IMR-90 (cell line): ENCODE measurements at regions not wholly inside any gene's neighbourhood (a gene's known extent, or its start where the extent isn't known, plus 50 kb on each side); places are given as distances from the start of the nearest gene placed in this dataset.

Experiments used
- ATAC-seq: fragments of 200-7000 bp; cut with Tn5 transposase; 2 replicates; pipeline ENCODE4 v1.9.1; 2020; ENCODE audit warnings: low read depth, mild to moderate bottlenecking, moderate library complexity
- BruUV-seq: library from RNA; stranded (reverse); fragments of 400-500 nt; replicated peaks from 2 replicates; lab custom pipeline; 2021; lab: Mats Ljungman, UMichigan
- CTCF ChIA-PET: fragments of 300-600 bp; formaldehyde crosslinking; extraction: SDS; loops from one replicate; lab custom pipeline; 2021; ENCODE audit warnings: antibody characterized with exemption; lab: Yijun Ruan, JAX
- POLR2A ChIA-PET: fragments of 300-600 bp; sonication (Branson Sonifier 250); formaldehyde crosslinking; loops from one replicate; lab custom pipeline; 2022; ENCODE audit warnings: antibody characterized with exemption; ENCODE audit not compliant: unreplicated experiment; lab: Charles Lee
- DNase-seq: peaks from one replicate; pipeline ENCODE4 v3.0.0; 2013
- H2AFZ ChIP-seq: replicated peaks from 2 replicates; pipeline ENCODE3; 2013; ENCODE audit warnings: low read length, mild to moderate bottlenecking; ENCODE audit not compliant: poor library complexity
- H2AK5ac ChIP-seq: 2 replicates; pipeline ENCODE4 v1.6.1; 2013; ENCODE audit warnings: low read depth, low read length, inconsistent platforms
- H2AK9ac ChIP-seq: replicated peaks from 2 replicates; pipeline ENCODE3; 2013; ENCODE audit warnings: mild to moderate bottlenecking, low read depth, low read length, moderate library complexity; ENCODE audit not compliant: poor library complexity
- H2BK120ac ChIP-seq: 2 replicates; pipeline ENCODE4 v1.6.1; 2013; ENCODE audit warnings: low read depth, low read length, inconsistent platforms
- H2BK15ac ChIP-seq: 3 replicates; pipeline ENCODE4 v1.6.1; 2013; ENCODE audit warnings: low read depth, low read length, inconsistent platforms
- H2BK20ac ChIP-seq: 2 replicates; pipeline ENCODE4 v1.6.1; 2013; ENCODE audit warnings: low read depth, mild to moderate bottlenecking, inconsistent platforms, low read length, moderate library complexity
- H2BK5ac ChIP-seq: 2 replicates; pipeline ENCODE4 v1.6.1; 2013; ENCODE audit warnings: mild to moderate bottlenecking, low read depth, low read length, inconsistent platforms; ENCODE audit not compliant: poor library complexity, severe bottlenecking
- H3K14ac ChIP-seq: replicated peaks from 2 replicates; pipeline ENCODE4 v1.6.1; 2013; ENCODE audit warnings: low read depth, low read length, inconsistent platforms
- H3K18ac ChIP-seq: 2 replicates; pipeline ENCODE4 v1.6.1; 2013; ENCODE audit warnings: low read depth, low read length, control low read depth
- H3K23ac ChIP-seq: 2 replicates; pipeline ENCODE4 v1.6.1; 2013; ENCODE audit warnings: low read depth, low read length, inconsistent platforms
- H3K27ac ChIP-seq: 2 replicates; pipeline ENCODE4 v1.5.1; 2013; ENCODE audit warnings: mild to moderate bottlenecking, control low read depth, low read length; ENCODE audit not compliant: insufficient read depth
- H3K27me3 ChIP-seq: 2 replicates; pipeline ENCODE4 v1.6.1; 2013; ENCODE audit warnings: low read length; ENCODE audit not compliant: control insufficient read depth, insufficient read depth
- H3K36me3 ChIP-seq: 2 replicates; pipeline ENCODE4 v1.6.1; 2013; ENCODE audit warnings: low read length, mixed read lengths; ENCODE audit not compliant: control insufficient read depth, insufficient read depth
- H3K4ac ChIP-seq: 2 replicates; pipeline ENCODE4 v1.6.1; 2013; ENCODE audit warnings: low read depth, low read length, inconsistent platforms
- H3K4me1 ChIP-seq: 2 replicates; pipeline ENCODE4 v1.6.1; 2013; ENCODE audit warnings: low read length, mixed read lengths; ENCODE audit not compliant: control insufficient read depth, insufficient read depth
- H3K4me2 ChIP-seq: 2 replicates; pipeline ENCODE4 v1.6.1; 2013; ENCODE audit warnings: low read depth, mild to moderate bottlenecking, control low read depth, low read length, moderate library complexity
- H3K4me3 ChIP-seq: 2 replicates; pipeline ENCODE4 v1.5.1; 2013; ENCODE audit warnings: low read depth, mild to moderate bottlenecking, control low read depth, low read length, moderate library complexity; ENCODE audit not compliant: insufficient read depth
- H3K56ac ChIP-seq: 2 replicates; pipeline ENCODE4 v1.6.1; 2013; ENCODE audit warnings: low read length, inconsistent platforms; ENCODE audit not compliant: insufficient read depth; ENCODE audit errors: extremely low read depth
- H3K79me1 ChIP-seq, 2 experiments: 2 replicates each; pipeline ENCODE4 v1.6.1; 2013; ENCODE audit warnings: low read length in 2 of 2, inconsistent platforms in 1 of 2, low read depth in 1 of 2
- H3K9ac ChIP-seq: 2 replicates; pipeline ENCODE4 v1.6.1; 2013; ENCODE audit warnings: low read depth, low read length, control low read depth
- H3K9me1 ChIP-seq: 2 replicates; pipeline ENCODE4 v1.6.1; 2013; ENCODE audit warnings: low read length, inconsistent platforms; ENCODE audit not compliant: insufficient read depth
- H3K9me3 ChIP-seq: 2 replicates; pipeline ENCODE4 v1.6.1; 2013; ENCODE audit warnings: low read length; ENCODE audit not compliant: control insufficient read depth, insufficient read depth
- H4K20me1 ChIP-seq: 2 replicates; pipeline ENCODE4 v1.6.1; 2013; ENCODE audit warnings: low read length, inconsistent platforms; ENCODE audit not compliant: insufficient read depth
- H4K5ac ChIP-seq: 2 replicates; pipeline ENCODE4 v1.6.1; 2013; ENCODE audit warnings: mild to moderate bottlenecking, low read depth, low read length, control low read depth
- H4K8ac ChIP-seq, 2 experiments: 2 replicates each; pipeline ENCODE4 v1.6.1; 2013; ENCODE audit warnings: low read depth in 2 of 2, low read length in 2 of 2, control low read depth in 1 of 2, inconsistent platforms in 1 of 2
- H4K91ac ChIP-seq: 2 replicates; pipeline ENCODE4 v1.6.1; 2013; ENCODE audit warnings: low read depth, low read length, inconsistent platforms; ENCODE audit not compliant: insufficient read depth
- CEBPB ChIP-seq: IDR thresholded peaks from 2 replicates; pipeline ENCODE4 v1.6.1; 2012; ENCODE audit warnings: low read depth, low read length, improper control_type of control experiment
- FOS ChIP-seq: fragments of 150-350 bp; IDR thresholded peaks from 2 replicates; pipeline ENCODE4 v1.6.1; 2016; ENCODE audit warnings: low read depth, low read length
- MAFK ChIP-seq: IDR thresholded peaks from 2 replicates; pipeline ENCODE4 v1.6.1; 2012; ENCODE audit warnings: low read depth, low read length, improper control_type of control experiment
- MAZ ChIP-seq: IDR thresholded peaks from 2 replicates; pipeline ENCODE4 v1.6.1; 2012; ENCODE audit warnings: low read depth, mild to moderate bottlenecking, low read length, improper control_type of control experiment, moderate library complexity, borderline replicate concordance
- MXI1 ChIP-seq: IDR thresholded peaks from 2 replicates; pipeline ENCODE4 v1.6.1; 2012; ENCODE audit warnings: low read depth, mild to moderate bottlenecking, low read length, moderate library complexity, borderline replicate concordance
- NFE2L2 ChIP-seq: fragments of 150-350 bp; IDR thresholded peaks from 2 replicates; pipeline ENCODE4 v1.6.1; 2016; ENCODE audit warnings: low read depth, mild to moderate bottlenecking, low read length
- POLR2A ChIP-seq: IDR thresholded peaks from 2 replicates; pipeline ENCODE4 v1.6.1; 2012; ENCODE audit warnings: mild to moderate bottlenecking, low read depth, low read length
- RAD21 ChIP-seq: IDR thresholded peaks from 2 replicates; pipeline ENCODE4 v1.6.1; 2012; ENCODE audit warnings: low read length, improper control_type of control experiment
- RCOR1 ChIP-seq: IDR thresholded peaks from 2 replicates; pipeline ENCODE4 v1.6.1; 2012; ENCODE audit warnings: mild to moderate bottlenecking, low read length, improper control_type of control experiment; ENCODE audit not compliant: insufficient replicate concordance
- SMC3 ChIP-seq: fragments of 150-350 bp; IDR thresholded peaks from 2 replicates; pipeline ENCODE4 v1.6.1; 2016; ENCODE audit warnings: low read depth, mild to moderate bottlenecking, antibody characterized with exemption, low read length, moderate library complexity
- WGBS, 2 experiments: methylation state at CpG; one replicate each; pipeline versions ENCODE4 v1.1.5 to v1.1.7; 2013; ENCODE audit warnings: missing lambda C conversion rate in 2 of 2; ENCODE audit not compliant: insufficient read length in 1 of 2; ENCODE audit errors: extremely low coverage in 2 of 2; 5-methylcytosine and 5-hydroxymethylcytosine counted together
- dilution Hi-C: fragments of 300-500 bp; cut with HindIII; formaldehyde crosslinking; loops from one replicate; pipeline ENCODE4 v1.14.3; 2018; ENCODE audit warnings: low sequenced_read_pairs; ENCODE audit not compliant: unreplicated experiment
- in situ Hi-C: fragments of 300-500 bp; cut with MboI; formaldehyde crosslinking; loops from 3 replicates; pipeline ENCODE4 v1.14.3; 2019; ENCODE audit warnings: low sequenced_read_pairs, inconsistent platforms, mixed read lengths
- intact Hi-C: fragments of 100-400 bp; cut with micrococcal nuclease; formaldehyde crosslinking; loops from 2 replicates; pipeline ENCODE4 v1.10.0; 2022
- TF ChIP-seq, protein P1 (sequence below): conservative IDR thresholded peaks from 2 replicates; pipeline ENCODE4 v1.5.1; 2012; ENCODE audit warnings: mild to moderate bottlenecking, low read depth, low read length, improper control_type of control experiment

DNA sequence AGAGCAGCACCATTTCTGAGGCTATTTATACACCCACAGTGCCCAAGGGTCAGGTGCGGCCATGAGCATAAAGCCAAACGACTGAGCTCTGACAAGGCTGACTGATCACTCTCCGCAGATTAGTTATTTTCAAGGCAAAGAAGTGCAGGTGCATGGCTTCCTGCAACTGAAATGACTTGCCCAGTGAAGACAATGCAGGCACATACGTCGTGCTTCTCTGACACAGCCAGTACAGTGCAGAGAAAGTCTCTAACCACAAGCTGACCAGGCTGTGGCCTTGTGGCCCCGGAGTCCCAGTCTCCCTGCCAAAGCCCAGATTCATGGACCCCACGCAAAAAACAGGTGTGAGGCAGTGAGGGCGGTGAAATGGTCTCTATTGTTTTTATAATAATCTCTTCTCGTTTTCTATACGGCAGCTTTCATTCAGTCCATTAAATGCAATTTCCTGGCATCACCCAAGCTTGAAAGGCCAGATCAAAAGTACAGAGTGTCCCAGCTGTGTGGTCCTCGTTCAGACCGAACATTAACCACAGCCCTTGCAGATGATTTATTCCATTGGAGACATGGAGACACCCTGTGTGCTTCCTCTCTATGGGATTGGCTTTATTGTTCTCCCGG, 447.0 kb upstream of the ID2 start:
- Histone ChIP-seq H2BK20ac (no peak overlapping the region), H4K5ac (no peak overlapping the region), H2AK5ac (no peak overlapping the region), H3K36me3 (no peaks in the 10 kb centered on the region), H4K8ac (no peak overlapping the region), H4K20me1 (no peaks in the 10 kb centered on the region), H2BK120ac (no peak overlapping the region), H3K27ac (no peak overlapping the region), H2AFZ (no peak overlapping the region), H3K79me1 (no peaks in the 10 kb centered on the region), H3K4me2 (no peak overlapping the region), H3K4me1 (no peaks in the 10 kb centered on the region), H3K9ac (no peak overlapping the region), H3K14ac (no peak overlapping the region), H2BK5ac (no peak overlapping the region), H3K4me3 (no peak overlapping the region), H2AK9ac (no peak overlapping the region), H3K23ac (no peak overlapping the region), H3K9me3 (no peaks in the 10 kb centered on the region), H3K9me1 (no peaks in the 10 kb centered on the region), H4K91ac (no peak overlapping the region), H3K4ac (no peak overlapping the region), H3K27me3 (peaks cover 5% of the 10 kb centered on the region; the same call in 1 of the 2 replicates), H3K56ac (no peak overlapping the region), H3K18ac (no peak overlapping the region), H2BK15ac (no peak overlapping the region)
- dilution Hi-C loops = no loop called here
- in situ Hi-C loops = no loop called here
- intact Hi-C loops = no loop called here
- ChIA-PET POLR2A (no interaction called here), CTCF (no interaction called here)
- WGBS, 2 experiments = 75% methylated on average over 4 of the region's 13 CpGs; no CpG with 5 or more reads in 1 of the 2 experiments
- DNase-seq (no peak), ATAC-seq (no peak)
- no peak for TF ChIP-seq FOS
- TF ChIP-seq MXI1 = no peak
- TF ChIP-seq RCOR1 = no peak
- TF ChIP-seq MAFK = no peak
- TF ChIP-seq MAZ = no peak
- TF ChIP-seq, protein P1, sequence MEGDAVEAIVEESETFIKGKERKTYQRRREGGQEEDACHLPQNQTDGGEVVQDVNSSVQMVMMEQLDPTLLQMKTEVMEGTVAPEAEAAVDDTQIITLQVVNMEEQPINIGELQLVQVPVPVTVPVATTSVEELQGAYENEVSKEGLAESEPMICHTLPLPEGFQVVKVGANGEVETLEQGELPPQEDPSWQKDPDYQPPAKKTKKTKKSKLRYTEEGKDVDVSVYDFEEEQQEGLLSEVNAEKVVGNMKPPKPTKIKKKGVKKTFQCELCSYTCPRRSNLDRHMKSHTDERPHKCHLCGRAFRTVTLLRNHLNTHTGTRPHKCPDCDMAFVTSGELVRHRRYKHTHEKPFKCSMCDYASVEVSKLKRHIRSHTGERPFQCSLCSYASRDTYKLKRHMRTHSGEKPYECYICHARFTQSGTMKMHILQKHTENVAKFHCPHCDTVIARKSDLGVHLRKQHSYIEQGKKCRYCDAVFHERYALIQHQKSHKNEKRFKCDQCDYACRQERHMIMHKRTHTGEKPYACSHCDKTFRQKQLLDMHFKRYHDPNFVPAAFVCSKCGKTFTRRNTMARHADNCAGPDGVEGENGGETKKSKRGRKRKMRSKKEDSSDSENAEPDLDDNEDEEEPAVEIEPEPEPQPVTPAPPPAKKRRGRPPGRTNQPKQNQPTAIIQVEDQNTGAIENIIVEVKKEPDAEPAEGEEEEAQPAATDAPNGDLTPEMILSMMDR = no peak
- no peak for TF ChIP-seq POLR2A
- TF ChIP-seq CEBPB = no peak
- no peak for TF ChIP-seq RAD21
- TF ChIP-seq NFE2L2 = no peak
- TF ChIP-seq SMC3 = no peak
- no TSS peak for BruUV-seq
